ENCODE measurements at regions not wholly inside any gene's neighbourhood (a gene's known extent, or its start where the extent isn't known, plus 50 kb on each side); places are given as distances from the start of the nearest gene placed in this dataset.
"Not testable (repeated sequence)": the region's sequence is repeated elsewhere in the genome, so short reads cannot be mapped to it uniquely, and the experiment has no call there.

- no peak overlapping the region for H3K4me3 ChIP-seq (ENCODE audit: low read depth, low read length)
- no peaks in the 10 kb centered on the region for H3K4me1 ChIP-seq (ENCODE audit: control insufficient read depth, insufficient read depth, low read length)
- H3K27me3 ChIP-seq (ENCODE audit: control insufficient read depth, insufficient read depth, low read length): no peaks in the 10 kb centered on the region
- no peaks in the 10 kb centered on the region for H3K9me3 ChIP-seq (ENCODE audit: control insufficient read depth, insufficient read depth, low read length)
- H3K36me3 ChIP-seq (ENCODE audit: control insufficient read depth, insufficient read depth, low read length): no peaks in the 10 kb centered on the region
- no peak overlapping the region for H3K9ac ChIP-seq (ENCODE audit: low read depth, low read length)
Measured at GRCh38 chr6:85751374-85752055, 108.8 kb upstream of the SYNCRIP start.

- H3K4me3 ChIP-seq (ENCODE audit: low read depth, low read length); H3K4me1 ChIP-seq (ENCODE audit: control insufficient read depth, insufficient read depth, low read length); H3K36me3 ChIP-seq (ENCODE audit: control insufficient read depth, insufficient read depth, low read length); H3K9ac ChIP-seq (ENCODE audit: low read depth, low read length); H3K27me3 ChIP-seq (ENCODE audit: control insufficient read depth, insufficient read depth, low read length); H3K9me3 ChIP-seq (ENCODE audit: control insufficient read depth, insufficient read depth, low read length): not testable (repeated sequence)
Measured at GRCh38 chr6:85750146-85750545, 107.5 kb upstream of the SYNCRIP start.

GRCh38 chr6:85749236-85749635 lies 106.5 kb upstream of the SYNCRIP start:
- Histone ChIP-seq H3K36me3 (ENCODE audit: control insufficient read depth, insufficient read depth, low read length) (no peaks in the 10 kb centered on the region), H3K27me3 (ENCODE audit: control insufficient read depth, insufficient read depth, low read length) (no peaks in the 10 kb centered on the region), H3K9ac (ENCODE audit: low read depth, low read length) (no peak overlapping the region), H3K4me1 (ENCODE audit: control insufficient read depth, insufficient read depth, low read length) (no peaks in the 10 kb centered on the region), H3K4me3 (ENCODE audit: low read depth, low read length) (no peak overlapping the region), H3K9me3 (ENCODE audit: control insufficient read depth, insufficient read depth, low read length) (no peaks in the 10 kb centered on the region)

GRCh38 chr6:85747666-85748065 lies 105.0 kb upstream of the SYNCRIP start:
- Histone ChIP-seq H3K4me3 (ENCODE audit: low read depth, low read length) (no peak overlapping the region), H3K9ac (ENCODE audit: low read depth, low read length) (no peak overlapping the region), H3K27me3 (ENCODE audit: control insufficient read depth, insufficient read depth, low read length) (no peaks in the 10 kb centered on the region), H3K36me3 (ENCODE audit: control insufficient read depth, insufficient read depth, low read length) (no peaks in the 10 kb centered on the region), H3K4me1 (ENCODE audit: control insufficient read depth, insufficient read depth, low read length) (no peaks in the 10 kb centered on the region), H3K9me3 (ENCODE audit: control insufficient read depth, insufficient read depth, low read length) (no peaks in the 10 kb centered on the region)

- no peaks in the 10 kb centered on the region for H3K36me3 ChIP-seq (ENCODE audit: control insufficient read depth, insufficient read depth, low read length)
- no peaks in the 10 kb centered on the region for H3K27me3 ChIP-seq (ENCODE audit: control insufficient read depth, insufficient read depth, low read length)
- no peak overlapping the region for H3K4me3 ChIP-seq (ENCODE audit: low read depth, low read length)
- H3K9ac ChIP-seq (ENCODE audit: low read depth, low read length): no peak overlapping the region
- no peaks in the 10 kb centered on the region for H3K9me3 ChIP-seq (ENCODE audit: control insufficient read depth, insufficient read depth, low read length)
- H3K4me1 ChIP-seq (ENCODE audit: control insufficient read depth, insufficient read depth, low read length): no peaks in the 10 kb centered on the region
Measured at GRCh38 chr6:85747093-85747492, 104.4 kb upstream of the SYNCRIP start.

- Histone ChIP-seq H3K9ac (ENCODE audit: low read depth, low read length) (no peak overlapping the region), H3K4me1 (ENCODE audit: control insufficient read depth, insufficient read depth, low read length) (no peaks in the 10 kb centered on the region), H3K36me3 (ENCODE audit: control insufficient read depth, insufficient read depth, low read length) (no peaks in the 10 kb centered on the region), H3K9me3 (ENCODE audit: control insufficient read depth, insufficient read depth, low read length) (no peaks in the 10 kb centered on the region), H3K4me3 (ENCODE audit: low read depth, low read length) (no peak overlapping the region), H3K27me3 (ENCODE audit: control insufficient read depth, insufficient read depth, low read length) (no peaks in the 10 kb centered on the region)
Measured at GRCh38 chr6:85744433-85744970, 101.8 kb upstream of the SYNCRIP start.

- Histone ChIP-seq H3K9ac (ENCODE audit: low read depth, low read length) (no peak overlapping the region), H3K9me3 (ENCODE audit: control insufficient read depth, insufficient read depth, low read length) (peaks cover 7% of the 10 kb centered on the region), H3K36me3 (ENCODE audit: control insufficient read depth, insufficient read depth, low read length) (no peaks in the 10 kb centered on the region), H3K27me3 (ENCODE audit: control insufficient read depth, insufficient read depth, low read length) (no peaks in the 10 kb centered on the region), H3K4me3 (ENCODE audit: low read depth, low read length) (no peak overlapping the region), H3K4me1 (ENCODE audit: control insufficient read depth, insufficient read depth, low read length) (no peaks in the 10 kb centered on the region)
Measured at GRCh38 chr6:85726206-85726605, 83.5 kb upstream of the SYNCRIP start.

- Histone ChIP-seq H3K4me3 (ENCODE audit: low read depth, low read length) (no peak overlapping the region), H3K9ac (ENCODE audit: low read depth, low read length) (no peak overlapping the region)
Measured at GRCh38 chr6:85715797-85716196, 73.1 kb upstream of the SYNCRIP start.

GRCh38 chr6:85714893-85715530 lies 72.3 kb upstream of the SYNCRIP start:
- no peaks in the 10 kb centered on the region for H3K9me3 ChIP-seq (ENCODE audit: control insufficient read depth, insufficient read depth, low read length)
- no peaks in the 10 kb centered on the region for H3K4me1 ChIP-seq (ENCODE audit: control insufficient read depth, insufficient read depth, low read length)
- H3K9ac ChIP-seq (ENCODE audit: low read depth, low read length): no peak overlapping the region
- no peaks in the 10 kb centered on the region for H3K36me3 ChIP-seq (ENCODE audit: control insufficient read depth, insufficient read depth, low read length)
- H3K27me3 ChIP-seq (ENCODE audit: control insufficient read depth, insufficient read depth, low read length): no peaks in the 10 kb centered on the region
- no peak overlapping the region for H3K4me3 ChIP-seq (ENCODE audit: low read depth, low read length)

More at GRCh38 chr6:85715797-85716196, 73.1 kb upstream of the SYNCRIP start:
- Histone ChIP-seq H3K4me1 (ENCODE audit: control insufficient read depth, insufficient read depth, low read length) (no peaks in the 10 kb centered on the region), H3K27me3 (ENCODE audit: control insufficient read depth, insufficient read depth, low read length) (no peaks in the 10 kb centered on the region), H3K9me3 (ENCODE audit: control insufficient read depth, insufficient read depth, low read length) (no peaks in the 10 kb centered on the region), H3K36me3 (ENCODE audit: control insufficient read depth, insufficient read depth, low read length) (no peaks in the 10 kb centered on the region)

- no peak overlapping the region for H3K4me3 ChIP-seq (ENCODE audit: low read depth, low read length)
- no peak overlapping the region for H3K9ac ChIP-seq (ENCODE audit: low read depth, low read length)
- no peaks in the 10 kb centered on the region for H3K27me3 ChIP-seq (ENCODE audit: control insufficient read depth, insufficient read depth, low read length)
- H3K36me3 ChIP-seq (ENCODE audit: control insufficient read depth, insufficient read depth, low read length): no peaks in the 10 kb centered on the region
- H3K4me1 ChIP-seq (ENCODE audit: control insufficient read depth, insufficient read depth, low read length): no peaks in the 10 kb centered on the region
- H3K9me3 ChIP-seq (ENCODE audit: control insufficient read depth, insufficient read depth, low read length): no peaks in the 10 kb centered on the region
Measured at GRCh38 chr6:85712346-85712745, 69.7 kb upstream of the SYNCRIP start.

GRCh38 chr6:85707515-85708145 lies 64.9 kb upstream of the SYNCRIP start:
- not testable (repeated sequence) for H3K4me1 ChIP-seq (ENCODE audit: control insufficient read depth, insufficient read depth, low read length); H3K4me3 ChIP-seq (ENCODE audit: low read depth, low read length); H3K36me3 ChIP-seq (ENCODE audit: control insufficient read depth, insufficient read depth, low read length); H3K9ac ChIP-seq (ENCODE audit: low read depth, low read length); H3K27me3 ChIP-seq (ENCODE audit: control insufficient read depth, insufficient read depth, low read length); H3K9me3 ChIP-seq (ENCODE audit: control insufficient read depth, insufficient read depth, low read length)

GRCh38 chr6:85706272-85706671 lies 63.6 kb upstream of the SYNCRIP start:
- H3K4me3 ChIP-seq (ENCODE audit: low read depth, low read length): no peak overlapping the region
- no peaks in the 10 kb centered on the region for H3K36me3 ChIP-seq (ENCODE audit: control insufficient read depth, insufficient read depth, low read length)
- no peaks in the 10 kb centered on the region for H3K9me3 ChIP-seq (ENCODE audit: control insufficient read depth, insufficient read depth, low read length)
- no peak overlapping the region for H3K9ac ChIP-seq (ENCODE audit: low read depth, low read length)
- H3K27me3 ChIP-seq (ENCODE audit: control insufficient read depth, insufficient read depth, low read length): no peaks in the 10 kb centered on the region
- no peaks in the 10 kb centered on the region for H3K4me1 ChIP-seq (ENCODE audit: control insufficient read depth, insufficient read depth, low read length)
